SK-N-SH treated with all-trans-retinoic acid at 6 μM for 48 hours (cell line): ENCODE measurements at regions not wholly inside any gene's neighbourhood (a gene's known extent, or its start where the extent isn't known, plus 50 kb on each side); places are given as distances from the start of the nearest gene placed in this dataset.

Source experiments
- ARNTL ChIP-seq: fragments of 450-650 bp; formaldehyde crosslinking; IDR thresholded peaks from 2 replicates; pipeline ENCODE4 v1.5.0; 2020; ENCODE audit warnings: low read depth, mild to moderate bottlenecking, moderate library complexity, borderline replicate concordance
- CSDC2 ChIP-seq: fragments of 250-450 bp; sonication (Bioruptor Pico); IDR thresholded peaks from 2 replicates; pipeline ENCODE4 v1.5.0; 2020; ENCODE audit warnings: mild to moderate bottlenecking, moderate library complexity
- ISL1 ChIP-seq: fragments of 250-450 bp; sonication (Bioruptor Pico); IDR thresholded peaks from 2 replicates; pipeline ENCODE4 v2.1.2; 2022; ENCODE audit warnings: mild to moderate bottlenecking, moderate library complexity
- OSR1 ChIP-seq: fragments of 250-450 bp; sonication (Bioruptor Pico); IDR thresholded peaks from 2 replicates; pipeline ENCODE4 v1.8.0; 2022; ENCODE audit warnings: moderate library complexity, mild to moderate bottlenecking, inconsistent platforms
- PPARA ChIP-seq: fragments of 250-450 bp; sonication (Bioruptor Pico); IDR thresholded peaks from 2 replicates; pipeline ENCODE4 v1.5.0; 2020; ENCODE audit warnings: mild to moderate bottlenecking, borderline replicate concordance
- RARB ChIP-seq: fragments of 250-450 bp; sonication (Bioruptor Pico); IDR thresholded peaks from 2 replicates; pipeline ENCODE4 v1.8.0; 2021; ENCODE audit warnings: mild to moderate bottlenecking, moderate library complexity
- SNAI2 ChIP-seq: fragments of 250-450 bp; sonication (Bioruptor Pico); IDR thresholded peaks from 2 replicates; pipeline ENCODE4 v1.5.0; 2020; ENCODE audit warnings: mild to moderate bottlenecking, moderate library complexity
- TOX ChIP-seq: fragments of 250-450 bp; sonication (Bioruptor Pico); IDR thresholded peaks from 2 replicates; pipeline ENCODE4 v1.8.0; 2021; ENCODE audit warnings: mild to moderate bottlenecking, moderate library complexity, borderline replicate concordance
- ZFP30 ChIP-seq: fragments of 450-650 bp; formaldehyde crosslinking; IDR thresholded peaks from 2 replicates; pipeline ENCODE4 v1.5.0; 2022; ENCODE audit warnings: mild to moderate bottlenecking, moderate library complexity
- ZNF565 ChIP-seq: fragments of 450-650 bp; formaldehyde crosslinking; conservative IDR thresholded peaks from 2 replicates; pipeline ENCODE4 v1.5.0; 2020; ENCODE audit warnings: low read depth, mild to moderate bottlenecking, moderate library complexity
- ZNF8 ChIP-seq: fragments of 450-650 bp; formaldehyde crosslinking; IDR thresholded peaks from 2 replicates; pipeline ENCODE4 v1.5.0; 2020; ENCODE audit warnings: mild to moderate bottlenecking, moderate library complexity
- TF ChIP-seq, protein P1 (sequence below): fragments of 250-450 bp; sonication (Bioruptor Pico); IDR thresholded peaks from 2 replicates; pipeline ENCODE4 v1.8.0; 2020; ENCODE audit warnings: mild to moderate bottlenecking, moderate library complexity, borderline replicate concordance

DNA sequence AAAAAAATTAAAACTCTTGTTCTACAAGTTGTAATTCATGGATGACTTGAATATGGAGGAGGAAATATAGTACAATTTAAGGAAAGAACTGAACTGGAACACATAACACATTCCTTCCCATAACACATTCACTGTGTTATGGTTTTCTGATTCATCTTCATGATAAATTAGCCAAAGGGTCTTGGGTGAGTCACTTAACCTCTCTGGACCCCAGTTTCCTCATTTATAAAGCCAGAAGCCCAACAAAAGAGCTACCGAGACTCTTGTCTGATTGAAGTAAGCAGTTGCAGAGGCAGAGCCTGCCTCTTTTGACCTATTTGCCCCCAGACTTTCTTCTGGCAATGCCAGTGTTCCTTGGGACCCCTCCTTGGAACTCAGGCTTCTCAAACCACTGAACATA is 161.9 kb upstream of the KCTD3 start:
- TF ChIP-seq TOX (CRISPR knock-in tag) = no peak
- no peak for TF ChIP-seq ARNTL (CRISPR knock-in tag)
- TF ChIP-seq ZNF8 (CRISPR knock-in tag) = no peak
- no peak for TF ChIP-seq OSR1 (CRISPR knock-in tag)
- no peak for TF ChIP-seq ISL1 (CRISPR knock-in tag)
- TF ChIP-seq ZFP30 (CRISPR knock-in tag) = no peak
- TF ChIP-seq, protein P1, sequence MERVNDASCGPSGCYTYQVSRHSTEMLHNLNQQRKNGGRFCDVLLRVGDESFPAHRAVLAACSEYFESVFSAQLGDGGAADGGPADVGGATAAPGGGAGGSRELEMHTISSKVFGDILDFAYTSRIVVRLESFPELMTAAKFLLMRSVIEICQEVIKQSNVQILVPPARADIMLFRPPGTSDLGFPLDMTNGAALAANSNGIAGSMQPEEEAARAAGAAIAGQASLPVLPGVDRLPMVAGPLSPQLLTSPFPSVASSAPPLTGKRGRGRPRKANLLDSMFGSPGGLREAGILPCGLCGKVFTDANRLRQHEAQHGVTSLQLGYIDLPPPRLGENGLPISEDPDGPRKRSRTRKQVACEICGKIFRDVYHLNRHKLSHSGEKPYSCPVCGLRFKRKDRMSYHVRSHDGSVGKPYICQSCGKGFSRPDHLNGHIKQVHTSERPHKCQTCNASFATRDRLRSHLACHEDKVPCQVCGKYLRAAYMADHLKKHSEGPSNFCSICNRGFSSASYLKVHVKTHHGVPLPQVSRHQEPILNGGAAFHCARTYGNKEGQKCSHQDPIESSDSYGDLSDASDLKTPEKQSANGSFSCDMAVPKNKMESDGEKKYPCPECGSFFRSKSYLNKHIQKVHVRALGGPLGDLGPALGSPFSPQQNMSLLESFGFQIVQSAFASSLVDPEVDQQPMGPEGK = no peak
- no peak for TF ChIP-seq RARB (CRISPR knock-in tag)
- TF ChIP-seq CSDC2 = no peak
- TF ChIP-seq SNAI2 (CRISPR knock-in tag) = no peak
- TF ChIP-seq ZNF565 (CRISPR knock-in tag) = no peak
- no peak for TF ChIP-seq PPARA
